LNCAP (cell line): ENCODE measurements at regions not wholly inside any gene's neighbourhood (a gene's known extent, or its start where the extent isn't known, plus 50 kb on each side); places are given as distances from the start of the nearest gene placed in this dataset.

Experiments
- CTCF ChIP-seq: fragments of 450-650 bp; IDR thresholded peaks from 2 replicates; pipeline ENCODE4 v1.5.1; 2017; ENCODE audit warnings: mild to moderate bottlenecking

GRCh38 chr14:101325319-101325718, 236.0 kb upstream of the DIO3 start:
- no peak for TF ChIP-seq CTCF

GRCh38 chr14:101328412-101329028, 232.8 kb upstream of the DIO3 start:
- no peak for TF ChIP-seq CTCF

- no peak for TF ChIP-seq CTCF
These were observed 230.7 kb upstream of the DIO3 start for GRCh38 chr14:101330416-101331140.

GRCh38 chr14:101331141-101331525, 230.2 kb upstream of the DIO3 start:
- no peak for TF ChIP-seq CTCF

- no peak for TF ChIP-seq CTCF
These were observed 229.6 kb upstream of the DIO3 start for GRCh38 chr14:101331661-101332169.

GRCh38 chr14:101332281-101332680, 229.0 kb upstream of the DIO3 start:
- no peak for TF ChIP-seq CTCF

GRCh38 chr14:101333335-101334280, 227.7 kb upstream of the DIO3 start:
- no peak for TF ChIP-seq CTCF
